B cell (primary cell): ENCODE measurements at regions not wholly inside any gene's neighbourhood (a gene's known extent, or its start where the extent isn't known, plus 50 kb on each side); places are given as distances from the start of the nearest gene placed in this dataset.

Source experiments
- ATAC-seq: fragments of 200-7000 bp; cut with Tn5 transposase; one replicate; pipeline ENCODE4 v1.10.0; 2021; ENCODE audit warnings: low read depth, mild to moderate bottlenecking, moderate number of reproducible peaks, moderate library complexity
- CTCF ChIA-PET: fragments of 350-600 bp; sonication (Branson Sonifier 250); formaldehyde crosslinking; loops from one replicate; lab custom pipeline; 2021; ENCODE audit warnings: antibody characterized with exemption, inconsistent platforms; lab: Charles Lee
- POLR2A ChIA-PET: fragments of 350-600 bp; sonication (Branson Sonifier 250); formaldehyde crosslinking; loops from one replicate; lab custom pipeline; 2021; ENCODE audit warnings: antibody characterized with exemption; lab: Charles Lee
- DNase-seq: peaks from one replicate; pipeline ENCODE4 v3.0.0; 2013
- H2AFZ ChIP-seq: 2 replicates; pipeline ENCODE4 v1.6.1; 2012; ENCODE audit warnings: mild to moderate bottlenecking, low read depth, low read length; ENCODE audit not compliant: insufficient read depth, poor library complexity, severe bottlenecking
- H3K27ac ChIP-seq, 2 donors: 1 replicate in 1 of 2; 2 replicates in 1 of 2; pipeline ENCODE4 v1.5.1; 2012 to 2013; ENCODE audit warnings: low read length in 2 of 2, mild to moderate bottlenecking in 2 of 2, moderate library complexity in 1 of 2
- H3K27me3 ChIP-seq, 4 experiments: fragments of 200-600 bp in 1 of 4; sonication (generic) in 1 of 4; replicated peaks in 1 of 4; 1 replicate in 2 of 4; 2 replicates in 2 of 4; pipeline versions ENCODE4 v1.6.1 to v1.7.0; 2013 to 2016; ENCODE audit warnings: low read length in 3 of 4, mild to moderate bottlenecking in 2 of 4, mixed read lengths in 1 of 4, moderate library complexity in 1 of 4; ENCODE audit not compliant: insufficient read depth in 4 of 4, control insufficient read depth in 3 of 4; ENCODE audit errors: control extremely low read depth in 1 of 4
- H3K36me3 ChIP-seq, 2 experiments: replicated peaks in 1 of 2; 1 replicate in 1 of 2; 2 replicates in 1 of 2; pipeline versions ENCODE4 v1.6.1 to v1.7.1; 2013; ENCODE audit warnings: low read length in 1 of 2; ENCODE audit not compliant: insufficient read depth in 2 of 2, control insufficient read depth in 1 of 2; ENCODE audit errors: control extremely low read depth in 1 of 2, extremely low read depth in 1 of 2
- H3K4me1 ChIP-seq, 2 donors: fragments of 200-600 bp in 1 of 2; sonication (generic) in 1 of 2; 1 replicate in 1 of 2; 2 replicates in 1 of 2; pipeline versions ENCODE4 v1.5.1 to v1.6.1; 2013 to 2017; ENCODE audit warnings: low read length in 2 of 2; ENCODE audit not compliant: control insufficient read depth in 2 of 2, insufficient read depth in 2 of 2
- H3K4me2 ChIP-seq: replicated peaks from 2 replicates; pipeline ENCODE3; 2012; ENCODE audit warnings: mild to moderate bottlenecking, low read depth, low read length; ENCODE audit not compliant: poor library complexity, severe bottlenecking
- H3K4me3 ChIP-seq, 5 experiments: fragments of 200-600 bp in 1 of 5; sonication (generic) in 1 of 5; 1 replicate in 3 of 5; 2 replicates in 2 of 5; pipeline versions ENCODE4 v1.5.1 to v1.7.0; 2011 to 2016; ENCODE audit warnings: low read length in 4 of 5, mild to moderate bottlenecking in 4 of 5, low read depth in 2 of 5, control low read depth in 1 of 5, moderate library complexity in 1 of 5; ENCODE audit not compliant: insufficient read depth in 1 of 5; ENCODE audit errors: control extremely low read depth in 1 of 5, extremely low read depth in 1 of 5
- H3K79me2 ChIP-seq: fragments of 200-600 bp; sonication (generic); one replicate; pipeline ENCODE4 v1.6.0; 2016; ENCODE audit warnings: low read length; ENCODE audit not compliant: control insufficient read depth, insufficient read depth
- H3K9ac ChIP-seq: fragments of 200-600 bp; sonication (generic); 2 replicates; pipeline ENCODE4 v1.6.1; 2017; ENCODE audit warnings: mild to moderate bottlenecking, low read length, moderate library complexity
- H3K9me3 ChIP-seq, 3 donors: one replicate each; pipeline versions ENCODE4 v1.6.1 to v1.7.1; 2013; ENCODE audit warnings: low read length in 2 of 3; ENCODE audit not compliant: control insufficient read depth in 2 of 3, insufficient read depth in 1 of 3; ENCODE audit errors: control extremely low read depth in 1 of 3
- H4K20me1 ChIP-seq: 2 replicates; pipeline ENCODE4 v1.6.0; 2012; ENCODE audit warnings: mild to moderate bottlenecking, low read length; ENCODE audit not compliant: insufficient read depth, control insufficient read depth, poor library complexity, severe bottlenecking
- H3K27ac Mint-ChIP-seq: one replicate; pipeline ENCODE4 v1.8.0; 2021; ENCODE audit warnings: mixed read lengths
- H3K27me3 Mint-ChIP-seq: one replicate; pipeline ENCODE4 v1.8.0; 2021; ENCODE audit warnings: mixed read lengths
- H3K4me1 Mint-ChIP-seq: one replicate; pipeline ENCODE4 v1.8.0; 2021; ENCODE audit warnings: mixed read lengths
- H3K4me3 Mint-ChIP-seq: one replicate; pipeline ENCODE4 v1.8.0; 2021; ENCODE audit warnings: mixed read lengths
- H3K9me3 Mint-ChIP-seq: one replicate; pipeline ENCODE4 v1.8.0; 2022; ENCODE audit warnings: mixed read lengths; ENCODE audit not compliant: insufficient read depth
- EZH2 ChIP-seq: IDR thresholded peaks from 2 replicates; pipeline ENCODE4 v1.6.1; 2012; ENCODE audit warnings: borderline replicate concordance, low read depth, mild to moderate bottlenecking, moderate library complexity, low read length; ENCODE audit not compliant: insufficient read depth, poor library complexity, severe bottlenecking
- WGBS: methylation state at CpG from one replicate; pipeline ENCODE4 v1.1.5; 2013; ENCODE audit warnings: missing lambda C conversion rate; ENCODE audit not compliant: insufficient coverage; 5-methylcytosine and 5-hydroxymethylcytosine counted together
- intact Hi-C: fragments of 100-400 bp; cut with micrococcal nuclease; formaldehyde crosslinking; loops from one replicate; pipeline ENCODE4 v1.10.0; 2022
- TF ChIP-seq, protein P1 (sequence below): fragments of 200-600 bp; IDR thresholded peaks from one replicate; pipeline ENCODE4 v1.8.0; 2022; ENCODE audit warnings: antibody characterized with exemption, mild to moderate bottlenecking

DNA sequence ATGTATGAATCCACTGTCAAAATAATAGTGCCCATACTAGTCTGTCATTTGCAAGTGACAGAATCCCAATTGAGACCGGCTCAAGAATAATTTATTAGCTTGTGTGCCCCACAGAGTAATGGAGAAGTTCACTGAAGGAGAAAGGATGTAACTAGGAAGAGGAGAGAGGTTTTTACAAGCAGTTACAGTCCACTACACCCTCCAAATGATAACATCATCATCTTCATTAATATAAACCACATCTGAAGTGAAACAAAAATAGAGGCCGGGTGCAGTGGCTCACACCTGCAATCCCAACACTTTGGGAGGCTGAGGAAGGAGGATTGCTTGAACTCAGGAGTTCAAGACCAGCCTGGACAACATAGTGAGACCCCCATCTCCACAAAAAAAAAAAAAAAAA, 226.8 kb downstream of the SKIDA1 start:
- Histone ChIP-seq H3K4me3 (no peak overlapping the region), H3K9ac (no peak overlapping the region), H2AFZ (no peak overlapping the region), H3K4me1 (no peaks in the 10 kb centered on the region), H4K20me1 (no peaks in the 10 kb centered on the region), H3K9me3 (peaks cover 0 to 3% (median 0%) of the 10 kb centered on the region in 3 donors), H3K27ac (no peak overlapping the region), H3K36me3 (no peaks in the 10 kb centered on the region), H3K4me2 (no peak overlapping the region), H3K79me2 (no peaks in the 10 kb centered on the region), H3K27me3 (peaks cover 0 to 3% (median 1%) of the 10 kb centered on the region in 4 experiments)
- TF ChIP-seq EZH2: no peak
- TF ChIP-seq, protein P1, sequence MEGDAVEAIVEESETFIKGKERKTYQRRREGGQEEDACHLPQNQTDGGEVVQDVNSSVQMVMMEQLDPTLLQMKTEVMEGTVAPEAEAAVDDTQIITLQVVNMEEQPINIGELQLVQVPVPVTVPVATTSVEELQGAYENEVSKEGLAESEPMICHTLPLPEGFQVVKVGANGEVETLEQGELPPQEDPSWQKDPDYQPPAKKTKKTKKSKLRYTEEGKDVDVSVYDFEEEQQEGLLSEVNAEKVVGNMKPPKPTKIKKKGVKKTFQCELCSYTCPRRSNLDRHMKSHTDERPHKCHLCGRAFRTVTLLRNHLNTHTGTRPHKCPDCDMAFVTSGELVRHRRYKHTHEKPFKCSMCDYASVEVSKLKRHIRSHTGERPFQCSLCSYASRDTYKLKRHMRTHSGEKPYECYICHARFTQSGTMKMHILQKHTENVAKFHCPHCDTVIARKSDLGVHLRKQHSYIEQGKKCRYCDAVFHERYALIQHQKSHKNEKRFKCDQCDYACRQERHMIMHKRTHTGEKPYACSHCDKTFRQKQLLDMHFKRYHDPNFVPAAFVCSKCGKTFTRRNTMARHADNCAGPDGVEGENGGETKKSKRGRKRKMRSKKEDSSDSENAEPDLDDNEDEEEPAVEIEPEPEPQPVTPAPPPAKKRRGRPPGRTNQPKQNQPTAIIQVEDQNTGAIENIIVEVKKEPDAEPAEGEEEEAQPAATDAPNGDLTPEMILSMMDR: no peak
- H3K4me3 Mint-ChIP-seq: no peak overlapping the region
- peaks cover 7% of the 10 kb centered on the region for H3K27me3 Mint-ChIP-seq
- POLR2A ChIA-PET: no interaction called here
- WGBS: no CpG with 5 or more reads among the region's 2 CpGs
- no peak for ATAC-seq
- no peaks in the 10 kb centered on the region for H3K4me1 Mint-ChIP-seq
- H3K27ac Mint-ChIP-seq: no peak overlapping the region
- intact Hi-C loops: no loop called here
- CTCF ChIA-PET: no interaction called here
- DNase-seq: no peak
- no peaks in the 10 kb centered on the region for H3K9me3 Mint-ChIP-seq

DNA sequence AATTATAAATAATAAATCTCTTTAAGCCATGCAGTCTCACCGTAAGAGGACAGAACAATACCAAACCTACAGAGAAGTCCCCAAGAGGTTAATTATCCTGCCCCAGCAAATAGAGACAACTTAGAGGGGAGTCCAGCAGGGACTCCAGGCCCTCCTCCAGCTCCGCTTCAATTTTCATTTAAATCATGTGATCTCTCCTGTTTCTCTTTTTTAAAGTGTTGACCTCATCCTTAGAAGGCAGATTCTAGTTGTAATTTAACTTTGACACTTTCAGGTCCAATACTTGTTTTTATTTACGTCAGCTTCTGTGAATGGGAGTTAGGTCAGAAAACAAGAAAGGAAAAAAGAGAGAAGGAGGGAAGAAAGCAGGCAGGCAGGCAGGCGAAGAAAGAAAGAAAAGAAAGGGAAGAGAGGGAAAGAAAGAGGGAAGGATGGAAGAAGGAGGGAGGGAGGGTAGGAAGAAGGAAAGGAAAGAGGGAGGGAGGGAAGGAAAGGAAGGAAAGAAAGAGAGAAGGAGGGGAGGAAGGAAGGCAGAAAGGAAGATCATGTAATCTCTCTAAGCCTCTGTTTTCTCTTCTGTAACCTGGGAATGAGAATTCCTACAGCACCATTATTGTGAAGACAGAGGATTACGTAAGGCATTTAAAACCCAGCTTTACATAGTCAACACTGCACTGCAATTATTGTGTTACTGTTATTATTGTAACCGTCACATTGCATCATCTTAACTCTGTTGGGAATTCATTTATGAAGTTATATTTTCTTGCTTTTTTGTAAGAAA, 227.7 kb downstream of the SKIDA1 start:
- no peaks in the 10 kb centered on the region for H3K4me1 ChIP-seq
- no peaks in the 10 kb centered on the region for H3K79me2 ChIP-seq
- H2AFZ ChIP-seq: no peak overlapping the region
- CTCF ChIA-PET: no interaction called here
- H3K4me2 ChIP-seq: no peak overlapping the region
- H3K9ac ChIP-seq: no peak overlapping the region
- H3K27ac Mint-ChIP-seq: no peak overlapping the region
- H3K27me3 Mint-ChIP-seq: peaks cover 12% of the 10 kb centered on the region
- no peak overlapping the region for H3K4me3 ChIP-seq
- TF ChIP-seq, protein P1: no peak
- no peak for TF ChIP-seq EZH2
- ATAC-seq (no peak), DNase-seq (no peak)
- no peak overlapping the region for H3K27ac ChIP-seq
- no peak overlapping the region for H3K4me3 Mint-ChIP-seq
- no peaks in the 10 kb centered on the region for H3K4me1 Mint-ChIP-seq
- H3K36me3 ChIP-seq: no peaks in the 10 kb centered on the region
- POLR2A ChIA-PET: no interaction called here
- WGBS: 99% methylated on average over 3 of the region's 6 CpGs
- H3K9me3 Mint-ChIP-seq: no peaks in the 10 kb centered on the region
- peaks cover 0 to 3% (median 1%) of the 10 kb centered on the region in 4 experiments for H3K27me3 ChIP-seq
- H3K9me3 ChIP-seq: peaks cover 0 to 3% (median 0%) of the 10 kb centered on the region in 3 donors
- no peaks in the 10 kb centered on the region for H4K20me1 ChIP-seq
- intact Hi-C loops: no loop called here
